ENCODE measurements at regions not wholly inside any gene's neighbourhood (a gene's known extent, or its start where the extent isn't known, plus 50 kb on each side); places are given as distances from the start of the nearest gene placed in this dataset.

DNA sequence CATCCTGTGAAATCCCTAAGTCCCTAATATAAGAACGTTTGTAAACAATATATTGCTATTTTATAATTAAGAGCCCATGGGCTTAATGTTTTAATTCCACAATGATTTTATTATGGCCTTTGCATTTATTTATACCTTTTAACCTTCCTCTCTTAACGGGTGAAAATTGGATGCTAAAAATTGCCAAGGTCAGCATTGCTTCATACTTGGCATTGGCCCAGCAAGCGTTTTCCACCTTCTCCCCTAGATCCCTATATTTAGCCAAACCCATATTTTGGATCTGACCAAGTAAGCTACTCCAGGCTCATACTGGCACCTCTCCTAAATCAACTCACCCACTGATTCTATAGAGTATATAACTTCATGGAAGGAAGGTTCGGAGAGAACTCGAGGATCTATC, 188.0 kb upstream of the NR2F2 start:
- Histone ChIP-seq H3K36me3 (ENCODE audit: control insufficient read depth, low read length) (no peaks in the 10 kb centered on the region), H3K9me2 (replicated peaks; ENCODE audit: control insufficient read depth, low read length) (no peaks in the 10 kb centered on the region), H3K27ac (ENCODE audit: low read depth, low read length) (no peak overlapping the region), H3K4me2 (ENCODE audit: low read length) (no peak overlapping the region), H3K27me3 (ENCODE audit: control insufficient read depth, low read length) (no peaks in the 10 kb centered on the region), H3K4me1 (ENCODE audit: control insufficient read depth, low read length) (no peaks in the 10 kb centered on the region), H4K20me1 (ENCODE audit: control insufficient read depth, insufficient read depth, low read depth, low read length) (no peaks in the 10 kb centered on the region), H3K4me3 (ENCODE audit: low read length) (no peak overlapping the region), H3F3A (ENCODE audit: control insufficient read depth, insufficient read depth) (no peaks in the 10 kb centered on the region), H3K9me3 (ENCODE audit: control insufficient read depth, insufficient read depth, low read length) (no peaks in the 10 kb centered on the region; the same call in 1 of the 2 replicates), H3K79me2 (ENCODE audit: control insufficient read depth, low read length) (no peaks in the 10 kb centered on the region)
- no peak for TF ChIP-seq EZH2phosphoT487 (IDR thresholded peaks at IDR 0.05; ENCODE audit: borderline replicate concordance, low read length)
- TF ChIP-seq, protein P1, sequence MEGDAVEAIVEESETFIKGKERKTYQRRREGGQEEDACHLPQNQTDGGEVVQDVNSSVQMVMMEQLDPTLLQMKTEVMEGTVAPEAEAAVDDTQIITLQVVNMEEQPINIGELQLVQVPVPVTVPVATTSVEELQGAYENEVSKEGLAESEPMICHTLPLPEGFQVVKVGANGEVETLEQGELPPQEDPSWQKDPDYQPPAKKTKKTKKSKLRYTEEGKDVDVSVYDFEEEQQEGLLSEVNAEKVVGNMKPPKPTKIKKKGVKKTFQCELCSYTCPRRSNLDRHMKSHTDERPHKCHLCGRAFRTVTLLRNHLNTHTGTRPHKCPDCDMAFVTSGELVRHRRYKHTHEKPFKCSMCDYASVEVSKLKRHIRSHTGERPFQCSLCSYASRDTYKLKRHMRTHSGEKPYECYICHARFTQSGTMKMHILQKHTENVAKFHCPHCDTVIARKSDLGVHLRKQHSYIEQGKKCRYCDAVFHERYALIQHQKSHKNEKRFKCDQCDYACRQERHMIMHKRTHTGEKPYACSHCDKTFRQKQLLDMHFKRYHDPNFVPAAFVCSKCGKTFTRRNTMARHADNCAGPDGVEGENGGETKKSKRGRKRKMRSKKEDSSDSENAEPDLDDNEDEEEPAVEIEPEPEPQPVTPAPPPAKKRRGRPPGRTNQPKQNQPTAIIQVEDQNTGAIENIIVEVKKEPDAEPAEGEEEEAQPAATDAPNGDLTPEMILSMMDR (IDR thresholded peaks at IDR 0.05; ENCODE audit: low read depth, low read length, poor library complexity, severe bottlenecking): no peak

DNA sequence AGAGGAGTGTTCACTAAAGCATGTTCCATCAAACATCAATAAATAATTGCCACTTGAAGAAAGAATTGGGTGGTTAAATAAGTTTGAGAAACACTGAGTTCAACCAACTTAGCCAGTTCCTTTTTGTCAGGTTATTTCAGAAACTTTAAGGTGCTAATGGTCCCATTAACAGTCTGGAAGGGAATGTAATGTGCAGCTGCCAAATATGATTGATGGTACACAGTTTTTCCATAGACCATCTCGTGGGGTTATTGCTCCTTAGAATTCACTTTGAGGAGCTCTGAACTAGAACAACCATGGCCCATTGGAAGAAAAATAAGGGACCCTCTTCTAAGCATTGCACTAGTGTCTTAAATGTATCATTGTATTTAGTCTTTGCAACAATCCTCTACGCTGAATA, 185.8 kb upstream of the NR2F2 start:
- Histone ChIP-seq H3K27me3 (ENCODE audit: control insufficient read depth, low read length) (no peaks in the 10 kb centered on the region), H3K4me2 (ENCODE audit: low read length) (no peak overlapping the region), H3K4me1 (ENCODE audit: control insufficient read depth, low read length) (no peaks in the 10 kb centered on the region), H3K9me3 (ENCODE audit: control insufficient read depth, insufficient read depth, low read length) (no peaks in the 10 kb centered on the region; the same call in 1 of the 2 replicates), H3F3A (ENCODE audit: control insufficient read depth, insufficient read depth) (no peaks in the 10 kb centered on the region), H3K27ac (ENCODE audit: low read depth, low read length) (no peak overlapping the region), H3K36me3 (ENCODE audit: control insufficient read depth, low read length) (no peaks in the 10 kb centered on the region), H3K4me3 (ENCODE audit: low read length) (no peak overlapping the region), H3K79me2 (ENCODE audit: control insufficient read depth, low read length) (no peaks in the 10 kb centered on the region), H3K9me2 (replicated peaks; ENCODE audit: control insufficient read depth, low read length) (no peaks in the 10 kb centered on the region), H4K20me1 (ENCODE audit: control insufficient read depth, insufficient read depth, low read depth, low read length) (no peaks in the 10 kb centered on the region)
- TF ChIP-seq, protein P1 (IDR thresholded peaks at IDR 0.05; ENCODE audit: low read depth, low read length, poor library complexity, severe bottlenecking): no peak
- TF ChIP-seq EZH2phosphoT487 (IDR thresholded peaks at IDR 0.05; ENCODE audit: borderline replicate concordance, low read length): no peak

DNA sequence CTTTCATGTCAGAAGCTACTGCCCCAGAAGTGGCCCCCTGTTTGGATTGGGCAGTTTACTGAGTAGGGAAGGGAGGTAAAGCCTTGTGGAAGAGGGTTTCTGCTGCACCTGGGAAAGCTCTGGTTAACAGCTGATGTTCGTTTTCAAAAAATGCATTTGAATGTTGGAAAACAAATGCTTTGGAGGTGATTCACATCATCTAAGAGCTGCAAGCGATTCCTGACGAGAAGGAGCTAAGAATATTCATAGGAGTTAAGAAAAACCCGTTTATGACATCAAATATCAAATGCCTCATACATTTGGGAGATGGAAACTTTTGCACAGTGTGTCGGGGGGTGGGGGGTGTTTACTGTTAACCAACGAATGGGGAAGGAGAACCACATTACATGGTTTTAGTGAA, 183.8 kb upstream of the NR2F2 start:
- TF ChIP-seq EZH2phosphoT487 (IDR thresholded peaks at IDR 0.05; ENCODE audit: borderline replicate concordance, low read length): no peak
- TF ChIP-seq, protein P1 (IDR thresholded peaks at IDR 0.05; ENCODE audit: low read depth, low read length, poor library complexity, severe bottlenecking): no peak
- H3K4me3 ChIP-seq (ENCODE audit: low read length): no peak overlapping the region
- no peaks in the 10 kb centered on the region for H3K27me3 ChIP-seq (ENCODE audit: control insufficient read depth, low read length)
- no peak overlapping the region for H3K27ac ChIP-seq (ENCODE audit: low read depth, low read length)
- no peaks in the 10 kb centered on the region for H3F3A ChIP-seq (ENCODE audit: control insufficient read depth, insufficient read depth)
- H3K4me1 ChIP-seq (ENCODE audit: control insufficient read depth, low read length): no peaks in the 10 kb centered on the region
- H3K4me2 ChIP-seq (ENCODE audit: low read length): no peak overlapping the region
- no peaks in the 10 kb centered on the region for H4K20me1 ChIP-seq (ENCODE audit: control insufficient read depth, insufficient read depth, low read depth, low read length)
- H3K9me2 ChIP-seq (replicated peaks; ENCODE audit: control insufficient read depth, low read length): no peaks in the 10 kb centered on the region
- H3K79me2 ChIP-seq (ENCODE audit: control insufficient read depth, low read length): no peaks in the 10 kb centered on the region
- H3K36me3 ChIP-seq (ENCODE audit: control insufficient read depth, low read length): no peaks in the 10 kb centered on the region
- H3K9me3 ChIP-seq (ENCODE audit: control insufficient read depth, insufficient read depth, low read length): no peaks in the 10 kb centered on the region

DNA sequence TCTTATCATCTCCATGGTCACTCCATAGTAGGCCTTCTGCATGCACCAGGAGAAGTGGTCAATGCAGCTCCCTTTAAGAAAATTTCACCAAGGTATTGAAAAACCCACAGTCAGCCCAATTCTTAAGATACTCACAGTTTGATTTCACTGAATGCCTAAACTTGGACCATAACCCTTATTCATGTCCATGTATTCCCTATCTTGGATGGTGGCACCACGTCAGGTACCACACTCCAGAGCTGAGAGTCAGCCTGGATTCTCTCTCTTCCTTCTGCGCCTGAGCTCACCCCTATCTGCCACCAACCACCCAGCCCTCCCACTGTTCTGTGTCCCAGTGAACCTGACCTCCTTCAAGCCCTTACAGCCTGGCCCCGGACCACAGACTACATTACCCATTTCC, 183.2 kb upstream of the NR2F2 start:
- Histone ChIP-seq H3K27me3 (ENCODE audit: control insufficient read depth, low read length) (no peaks in the 10 kb centered on the region), H3K9me3 (ENCODE audit: control insufficient read depth, insufficient read depth, low read length) (no peaks in the 10 kb centered on the region), H3K36me3 (ENCODE audit: control insufficient read depth, low read length) (no peaks in the 10 kb centered on the region), H3K27ac (ENCODE audit: low read depth, low read length) (no peak overlapping the region), H3K79me2 (ENCODE audit: control insufficient read depth, low read length) (no peaks in the 10 kb centered on the region), H3K4me3 (ENCODE audit: low read length) (no peak overlapping the region), H3K4me1 (ENCODE audit: control insufficient read depth, low read length) (no peaks in the 10 kb centered on the region), H4K20me1 (ENCODE audit: control insufficient read depth, insufficient read depth, low read depth, low read length) (no peaks in the 10 kb centered on the region), H3K4me2 (ENCODE audit: low read length) (no peak overlapping the region), H3F3A (ENCODE audit: control insufficient read depth, insufficient read depth) (no peaks in the 10 kb centered on the region), H3K9me2 (replicated peaks; ENCODE audit: control insufficient read depth, low read length) (no peaks in the 10 kb centered on the region)
- no peak for TF ChIP-seq EZH2phosphoT487 (IDR thresholded peaks at IDR 0.05; ENCODE audit: borderline replicate concordance, low read length)

Measured in DOHH2 (cell line).